GM19193 (cell line): ENCODE measurements at regions not wholly inside any gene's neighbourhood (a gene's known extent, or its start where the extent isn't known, plus 50 kb on each side); places are given as distances from the start of the nearest gene placed in this dataset.

Experiments used
- POLR2A ChIP-seq: IDR thresholded peaks from 4 replicates; pipeline ENCODE4 v1.6.1; 2011; ENCODE audit not compliant: insufficient read depth, insufficient read length; ENCODE audit errors: extremely low read depth

DNA sequence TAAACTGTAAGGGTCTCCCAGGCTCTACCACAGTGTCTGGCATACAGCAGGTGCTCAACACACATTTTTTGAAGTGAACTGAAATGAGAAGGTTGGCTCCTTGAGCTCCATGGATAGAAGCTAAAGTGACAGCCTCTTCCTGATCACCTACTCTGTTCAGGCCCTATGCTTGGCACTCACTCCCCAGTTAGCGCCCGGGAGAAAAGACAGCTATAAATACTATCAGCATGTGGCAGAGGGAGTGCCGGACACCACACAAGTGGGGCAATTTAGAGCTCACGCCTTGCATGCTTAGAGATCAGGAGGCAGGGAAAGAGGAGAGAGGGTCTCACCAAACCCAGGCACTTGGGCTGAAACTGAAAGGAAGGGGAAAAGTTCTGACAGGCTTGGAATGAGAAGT, 195.5 kb downstream of the BUD13 start:
- no peak for TF ChIP-seq POLR2A

DNA sequence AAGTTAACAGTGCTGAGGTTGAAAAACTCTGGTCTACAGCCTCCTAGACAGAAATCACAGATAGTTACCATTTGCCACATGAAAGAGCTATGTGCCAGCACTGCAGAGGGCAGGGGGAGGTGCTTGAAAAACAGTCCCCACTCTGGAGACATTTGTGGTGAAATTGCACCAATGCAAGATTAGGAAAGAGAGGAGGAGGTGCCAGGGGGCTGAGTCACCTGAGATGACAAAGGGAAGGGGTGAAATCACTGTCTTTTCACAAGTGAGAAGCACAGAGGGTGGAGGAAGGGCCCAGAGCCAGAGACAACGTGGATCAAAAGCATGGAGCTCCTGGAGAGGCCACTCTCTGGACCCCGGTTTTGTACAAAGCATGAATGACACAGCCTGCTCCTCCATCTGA, 196.3 kb downstream of the BUD13 start:
- TF ChIP-seq POLR2A: no peak

DNA sequence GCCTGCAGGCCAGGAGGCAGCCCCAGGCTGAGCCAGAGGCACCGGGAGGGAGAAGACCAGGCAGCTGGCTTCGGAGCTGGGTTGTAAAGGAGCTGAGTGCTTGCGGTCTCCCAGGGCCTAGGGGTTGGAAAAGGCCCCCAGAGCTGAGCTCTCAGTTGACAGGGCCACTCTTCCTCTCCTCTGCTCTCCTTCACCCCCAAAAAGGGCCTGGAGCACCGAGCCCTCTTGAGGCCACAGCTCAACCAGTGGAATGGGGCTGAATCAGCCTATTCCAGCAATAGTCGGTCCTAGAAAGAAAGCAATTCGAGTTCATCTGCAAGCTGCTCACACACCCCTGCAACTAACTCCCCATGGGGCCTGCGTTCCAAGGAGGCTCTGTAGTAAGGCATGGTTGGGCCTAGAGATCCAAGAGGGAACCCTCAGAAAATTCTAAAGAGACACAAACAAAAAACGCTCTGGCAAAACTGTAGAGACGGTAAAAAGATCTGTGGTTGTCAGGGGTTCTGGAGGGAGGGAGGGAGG, 205.0 kb downstream of the BUD13 start:
- no peak for TF ChIP-seq POLR2A

DNA sequence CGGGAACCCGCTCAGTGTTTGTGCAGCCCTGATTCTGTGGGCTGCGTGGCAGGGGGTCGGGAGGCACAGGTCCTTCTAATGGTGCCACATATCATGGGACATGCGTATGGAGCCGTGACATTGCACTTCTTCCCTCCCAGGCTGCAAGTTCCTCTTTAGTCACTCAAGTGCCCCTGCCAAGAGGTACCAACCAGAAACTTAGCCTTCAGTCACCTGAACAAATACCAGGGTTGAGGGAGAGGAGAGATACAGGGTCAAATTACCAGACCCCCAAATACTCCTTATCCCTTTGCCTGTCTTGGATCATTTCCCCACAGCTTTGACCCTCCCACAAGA, 209.1 kb downstream of the BUD13 start:
- no peak for TF ChIP-seq POLR2A

DNA sequence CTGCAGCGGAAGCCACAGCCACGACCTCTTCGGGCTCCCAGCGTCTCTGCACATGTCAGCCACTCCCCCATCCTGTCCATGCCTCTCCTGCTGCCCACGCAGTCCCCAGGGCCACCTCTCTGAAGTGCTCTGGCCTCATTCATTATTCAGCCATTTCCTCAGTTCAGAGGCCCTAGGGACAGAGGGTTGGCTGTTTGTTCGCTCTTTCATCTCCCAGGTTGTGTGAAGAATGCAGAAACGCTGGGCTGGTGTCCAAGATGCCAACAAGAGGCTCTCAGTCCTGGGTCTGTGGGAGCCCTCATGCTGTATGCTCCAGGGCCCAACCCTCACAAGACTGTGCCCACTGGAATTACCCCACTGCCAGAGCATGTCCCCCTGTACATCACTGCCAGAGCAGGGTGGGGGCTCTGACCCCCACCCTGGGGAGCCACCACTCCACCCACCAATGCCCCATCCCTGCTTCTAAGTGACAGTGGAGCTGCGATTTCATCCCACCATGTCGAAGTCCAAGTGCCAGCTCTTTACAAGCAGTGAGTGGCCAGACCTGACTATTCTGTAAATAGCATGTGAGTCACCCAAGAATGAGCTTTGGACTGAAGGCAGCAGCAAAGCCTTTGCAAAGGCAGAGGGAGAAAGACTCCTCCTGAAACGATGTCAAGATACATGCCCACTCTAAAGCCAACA, 209.6 kb downstream of the BUD13 start:
- TF ChIP-seq POLR2A: no peak

DNA sequence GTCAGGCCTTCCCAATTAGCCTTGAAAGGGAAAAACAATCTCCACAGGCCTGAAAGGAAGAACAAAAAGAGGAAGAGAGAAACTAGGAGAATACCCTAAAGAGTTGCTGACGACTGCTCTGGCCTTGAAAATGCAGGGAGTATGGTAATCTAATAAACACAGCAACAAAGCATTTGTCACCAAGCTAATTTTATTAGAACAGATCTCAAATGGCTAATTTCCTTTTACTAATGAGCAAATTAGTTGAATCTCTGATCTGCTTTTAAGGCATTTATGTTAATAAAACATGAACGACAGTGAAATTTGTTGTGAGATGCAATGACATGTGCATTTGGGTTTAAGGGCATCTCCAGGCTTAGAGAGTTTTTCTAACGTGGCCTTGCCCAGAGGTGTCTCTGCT, 212.2 kb downstream of the BUD13 start:
- no peak for TF ChIP-seq POLR2A

DNA sequence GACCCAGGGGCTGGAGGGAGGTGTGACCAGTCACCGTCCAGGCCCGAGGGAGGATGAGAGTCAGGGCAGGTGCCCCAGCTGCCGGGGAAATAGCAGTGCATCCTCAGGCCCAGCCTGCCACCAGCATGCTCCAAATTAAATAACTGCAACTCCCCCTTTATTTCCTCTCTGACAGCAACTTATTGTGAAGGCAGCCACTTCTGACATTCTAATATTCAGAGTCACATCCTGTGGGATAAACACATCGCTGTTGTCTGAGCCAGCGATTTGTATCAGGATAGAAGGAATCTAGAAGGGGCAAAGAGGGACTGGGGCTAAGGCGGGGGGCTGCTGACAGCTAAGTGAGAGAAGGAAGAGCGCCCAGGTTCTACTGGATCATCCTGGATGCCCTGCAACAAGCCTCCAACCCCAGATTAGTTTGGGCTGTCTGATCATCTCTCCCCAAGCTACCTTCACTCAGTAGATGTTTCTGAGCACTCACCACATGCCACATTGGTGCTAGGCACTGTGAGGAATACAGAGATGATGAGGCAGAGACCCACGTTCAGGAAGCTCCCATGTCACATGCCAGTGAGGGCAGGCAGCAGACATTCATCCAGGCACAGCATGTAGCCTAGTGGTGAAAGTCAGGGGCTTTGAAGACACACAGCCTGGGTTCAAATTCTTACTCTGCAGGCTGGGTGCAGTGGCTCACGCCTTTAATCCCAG, 214.1 kb downstream of the BUD13 start:
- TF ChIP-seq POLR2A: no peak

DNA sequence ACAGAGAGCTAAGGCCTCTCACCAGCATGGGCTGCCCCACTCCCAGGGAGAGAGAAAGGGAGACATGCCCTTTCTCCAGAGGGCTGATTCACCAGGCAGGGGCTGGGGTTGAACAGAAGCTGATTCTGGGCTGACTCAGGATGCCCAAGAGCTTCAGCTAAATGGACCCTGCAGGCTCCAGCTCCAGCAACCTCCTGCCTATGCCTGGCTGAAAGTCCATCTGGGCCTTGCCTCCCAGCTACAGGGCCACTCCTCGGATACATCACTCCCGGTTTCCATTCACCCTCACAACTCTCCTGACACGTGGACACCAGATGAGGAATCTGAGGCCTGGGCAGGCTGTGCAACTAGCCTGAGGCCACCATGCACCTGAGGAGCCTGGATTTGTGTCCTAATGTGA, 215.5 kb downstream of the BUD13 start:
- TF ChIP-seq POLR2A: no peak

DNA sequence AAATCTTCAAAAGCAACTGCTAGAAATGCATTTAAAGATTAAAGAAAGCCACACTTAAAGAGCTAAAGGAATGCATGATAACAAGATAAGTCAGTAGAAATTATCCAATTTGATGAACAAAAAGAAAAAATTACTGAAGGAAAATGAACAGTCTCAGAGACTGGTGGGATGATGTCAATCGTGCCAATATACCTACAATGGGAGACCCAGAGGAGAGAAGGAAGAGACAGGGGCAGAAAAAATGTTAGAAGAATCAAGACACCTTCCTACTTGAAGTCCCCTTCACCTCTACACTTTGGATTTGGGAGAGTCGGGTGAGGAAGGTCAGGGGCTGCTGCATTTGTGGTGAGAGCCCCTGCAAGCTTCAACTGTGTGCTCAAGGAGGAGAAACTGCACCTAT, 216.3 kb downstream of the BUD13 start:
- no peak for TF ChIP-seq POLR2A

DNA sequence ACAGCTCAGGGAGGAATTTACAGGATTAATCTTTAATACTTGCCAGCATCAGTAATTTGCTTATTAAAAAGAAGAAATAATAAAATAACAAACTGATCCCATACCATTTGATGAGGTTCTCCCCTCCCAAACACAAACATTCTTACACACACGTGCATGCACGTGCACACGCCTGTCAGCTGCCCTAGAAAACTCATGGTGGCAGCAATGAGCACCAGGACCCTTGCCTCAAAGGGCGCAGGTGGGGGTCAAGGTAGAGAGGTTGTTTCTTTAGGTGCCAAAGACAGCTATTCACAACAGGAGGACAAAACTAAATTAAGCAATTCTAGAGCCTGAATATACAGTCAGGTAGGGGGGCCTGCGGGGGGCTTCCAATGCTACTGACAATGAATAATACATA, 219.3 kb downstream of the BUD13 start:
- TF ChIP-seq POLR2A: no peak

DNA sequence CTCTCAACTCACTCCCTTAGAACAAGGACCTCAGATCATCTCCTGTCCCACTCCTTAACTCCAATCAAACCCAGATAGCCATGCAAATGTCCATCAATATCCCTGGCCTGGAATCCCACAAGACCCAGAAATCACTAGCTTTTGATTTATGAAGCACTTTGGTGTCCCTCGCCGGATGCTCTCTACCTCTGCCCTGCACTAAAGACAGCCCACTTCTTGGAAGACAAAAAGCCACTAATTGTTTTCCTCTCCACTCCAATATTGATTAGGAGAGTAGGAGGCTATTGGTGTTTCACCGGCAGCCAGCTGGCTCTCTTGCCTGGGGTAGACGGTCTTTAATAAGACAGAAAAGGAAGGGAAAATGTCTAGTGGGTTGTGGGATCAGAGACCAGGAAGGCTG, 221.2 kb downstream of the BUD13 start:
- TF ChIP-seq POLR2A: no peak

DNA sequence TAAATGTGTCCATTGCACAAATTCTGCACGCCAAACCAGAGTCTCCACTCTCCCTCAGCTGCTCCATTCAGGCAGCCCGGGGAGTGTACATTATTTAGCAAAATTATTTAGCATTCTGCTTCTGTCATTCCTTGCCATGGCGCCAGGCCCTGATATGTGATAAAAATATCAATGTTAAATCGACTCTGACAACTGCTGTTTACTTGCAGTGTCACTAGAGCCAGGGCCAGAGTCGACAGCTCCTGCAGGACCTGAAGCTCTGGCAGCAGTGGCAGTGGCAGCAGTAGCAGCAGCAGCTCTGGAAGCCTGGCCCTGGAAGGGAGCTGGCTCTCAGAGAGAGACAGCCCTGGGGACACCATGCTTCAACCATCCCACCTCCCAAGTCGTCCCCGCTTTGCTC, 224.5 kb downstream of the BUD13 start:
- TF ChIP-seq POLR2A: no peak

DNA sequence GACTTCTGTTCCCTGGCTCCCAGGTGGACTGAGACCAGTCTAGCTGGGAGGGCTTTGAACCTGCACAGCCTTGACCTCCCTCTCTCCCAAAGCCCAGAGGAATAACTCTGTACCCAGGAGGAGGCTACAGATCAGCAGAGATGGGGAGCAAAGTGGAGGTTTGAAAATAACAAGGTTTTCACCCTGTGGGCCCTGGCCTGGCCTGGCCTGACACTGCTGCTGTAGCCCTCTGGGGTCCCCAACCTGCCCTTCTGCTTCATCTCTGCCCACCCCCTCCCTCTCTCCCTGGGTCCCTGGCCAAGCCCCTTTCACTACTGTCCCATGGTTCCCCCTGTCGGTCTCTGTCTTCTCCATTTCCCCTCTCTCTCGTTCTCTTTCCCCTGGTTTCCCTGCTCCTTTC, 225.2 kb downstream of the BUD13 start:
- no peak for TF ChIP-seq POLR2A

DNA sequence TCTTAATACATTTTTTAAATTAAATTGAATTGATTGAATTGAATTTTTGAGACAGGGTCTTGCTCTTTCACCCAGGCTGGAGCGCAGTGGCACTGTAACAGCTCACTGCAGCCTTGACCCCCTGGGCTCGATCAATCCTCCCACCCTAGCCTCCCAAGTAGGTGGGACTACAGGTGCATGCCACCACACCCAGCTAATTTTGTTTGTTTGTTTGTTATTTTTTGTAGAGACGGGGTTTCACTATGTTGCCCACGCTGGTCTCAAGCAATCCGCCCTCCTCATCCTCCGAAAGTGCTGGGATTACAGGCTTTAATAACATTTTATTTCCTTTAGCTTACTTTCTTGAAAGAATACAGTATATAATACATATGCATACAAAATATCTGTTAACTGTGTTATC, 226.9 kb downstream of the BUD13 start:
- TF ChIP-seq POLR2A: no peak

DNA sequence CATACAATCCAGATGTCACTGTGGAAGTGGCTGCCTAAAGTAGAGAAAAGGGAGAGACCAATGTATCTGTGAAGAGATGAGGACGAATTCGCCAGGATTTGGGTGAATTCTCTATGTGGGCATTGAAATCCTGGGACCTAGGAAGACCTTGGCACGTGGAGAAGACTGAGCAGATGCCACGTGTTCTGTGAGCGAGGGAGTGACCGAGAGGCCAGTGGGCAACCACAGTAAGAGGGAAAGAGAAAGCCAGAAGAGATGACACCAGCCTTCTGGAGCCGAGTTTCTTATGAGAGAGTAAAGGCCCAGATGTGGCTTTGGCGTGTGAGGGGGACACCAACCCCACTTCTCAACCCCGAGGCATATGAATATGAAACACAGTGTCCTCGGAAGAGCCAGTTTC, 228.1 kb downstream of the BUD13 start:
- no peak for TF ChIP-seq POLR2A

DNA sequence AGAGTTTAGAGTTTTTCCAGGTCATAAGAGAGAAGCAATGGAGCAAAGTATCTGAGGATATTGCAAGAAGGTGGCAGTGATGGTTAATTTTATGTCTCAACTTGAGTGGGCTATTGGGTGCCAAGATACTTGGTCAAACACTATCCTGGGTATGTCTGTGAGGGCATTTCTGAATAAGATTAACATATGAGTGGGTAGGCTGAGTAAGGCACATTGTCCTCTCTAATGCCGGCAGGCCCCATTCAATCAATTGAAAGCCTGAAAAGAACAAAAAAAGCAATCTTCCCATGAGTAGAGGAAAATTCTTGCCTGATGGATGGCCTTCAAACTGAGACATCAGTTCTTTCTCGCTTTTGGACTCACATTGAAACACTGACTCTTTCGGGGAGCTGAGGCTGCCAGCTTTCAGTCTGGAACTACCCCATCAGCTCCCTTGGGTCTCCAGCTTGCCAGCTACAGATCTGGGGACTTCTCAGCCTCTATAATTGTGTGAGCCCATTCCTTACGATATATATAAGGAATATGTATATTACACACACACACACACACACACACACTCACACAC, 228.8 kb downstream of the BUD13 start:
- no peak for TF ChIP-seq POLR2A
